ENCODE measurements at regions not wholly inside any gene's neighbourhood (a gene's known extent, or its start where the extent isn't known, plus 50 kb on each side); places are given as distances from the start of the nearest gene placed in this dataset.

- DNase-seq (ENCODE audit: low spot score in 2 of 2), result no peak
- Histone ChIP-seq H3K4me1 (no peaks in the 10 kb centered on the region), H3K4me3 (no peak overlapping the region), H3K27me3 (no peaks in the 10 kb centered on the region), H3K36me3 (no peaks in the 10 kb centered on the region), H3K27ac (no peak overlapping the region), H3K9me3 (no peaks in the 10 kb centered on the region)
- TF ChIP-seq, protein P1, sequence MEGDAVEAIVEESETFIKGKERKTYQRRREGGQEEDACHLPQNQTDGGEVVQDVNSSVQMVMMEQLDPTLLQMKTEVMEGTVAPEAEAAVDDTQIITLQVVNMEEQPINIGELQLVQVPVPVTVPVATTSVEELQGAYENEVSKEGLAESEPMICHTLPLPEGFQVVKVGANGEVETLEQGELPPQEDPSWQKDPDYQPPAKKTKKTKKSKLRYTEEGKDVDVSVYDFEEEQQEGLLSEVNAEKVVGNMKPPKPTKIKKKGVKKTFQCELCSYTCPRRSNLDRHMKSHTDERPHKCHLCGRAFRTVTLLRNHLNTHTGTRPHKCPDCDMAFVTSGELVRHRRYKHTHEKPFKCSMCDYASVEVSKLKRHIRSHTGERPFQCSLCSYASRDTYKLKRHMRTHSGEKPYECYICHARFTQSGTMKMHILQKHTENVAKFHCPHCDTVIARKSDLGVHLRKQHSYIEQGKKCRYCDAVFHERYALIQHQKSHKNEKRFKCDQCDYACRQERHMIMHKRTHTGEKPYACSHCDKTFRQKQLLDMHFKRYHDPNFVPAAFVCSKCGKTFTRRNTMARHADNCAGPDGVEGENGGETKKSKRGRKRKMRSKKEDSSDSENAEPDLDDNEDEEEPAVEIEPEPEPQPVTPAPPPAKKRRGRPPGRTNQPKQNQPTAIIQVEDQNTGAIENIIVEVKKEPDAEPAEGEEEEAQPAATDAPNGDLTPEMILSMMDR (IDR thresholded peaks at IDR 0.05), result no peak
- TF ChIP-seq POLR2AphosphoS5 (IDR thresholded peaks at IDR 0.05) (no peak), POLR2A (IDR thresholded peaks at IDR 0.05) (no peak)
- intact Hi-C loops (cut with DNase I; ENCODE audit: low total_unique reads), result no loop called here
These were observed 779.4 kb upstream of the CDH6 start for GRCh38 chr5:30414078-30414477.

DNA sequence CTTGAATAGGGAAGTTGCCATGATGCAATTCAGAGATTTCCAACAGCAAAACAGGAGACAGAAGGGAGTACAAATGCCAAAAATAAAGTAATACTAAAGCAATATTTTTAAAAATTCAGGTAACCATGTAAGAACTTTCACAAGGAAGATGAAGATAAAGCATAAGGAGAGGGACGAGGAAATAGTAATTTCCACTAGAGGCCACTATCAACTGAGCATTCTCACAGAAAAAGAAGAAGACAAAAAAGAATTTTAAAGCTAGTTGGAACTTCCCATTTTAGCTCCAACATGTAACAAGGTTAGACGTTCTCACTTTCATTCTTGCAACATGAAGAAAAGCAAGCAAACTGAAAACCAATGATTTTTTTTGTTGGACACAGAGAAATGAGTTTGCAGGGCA lies 779.9 kb upstream of the CDH6 start:
- Histone ChIP-seq H3K27me3 (no peaks in the 10 kb centered on the region), H3K4me3 (no peak overlapping the region), H3K4me1 (no peaks in the 10 kb centered on the region), H3K9me3 (no peaks in the 10 kb centered on the region), H3K27ac (no peak overlapping the region), H3K36me3 (no peaks in the 10 kb centered on the region)
- TF ChIP-seq, protein P1 (IDR thresholded peaks at IDR 0.05), result no peak
- TF ChIP-seq POLR2AphosphoS5 (IDR thresholded peaks at IDR 0.05), result no peak
- TF ChIP-seq POLR2A (IDR thresholded peaks at IDR 0.05), result no peak
- intact Hi-C loops (cut with DNase I; ENCODE audit: low total_unique reads), result no loop called here
- DNase-seq (ENCODE audit: low spot score in 2 of 2), result no peak

DNA sequence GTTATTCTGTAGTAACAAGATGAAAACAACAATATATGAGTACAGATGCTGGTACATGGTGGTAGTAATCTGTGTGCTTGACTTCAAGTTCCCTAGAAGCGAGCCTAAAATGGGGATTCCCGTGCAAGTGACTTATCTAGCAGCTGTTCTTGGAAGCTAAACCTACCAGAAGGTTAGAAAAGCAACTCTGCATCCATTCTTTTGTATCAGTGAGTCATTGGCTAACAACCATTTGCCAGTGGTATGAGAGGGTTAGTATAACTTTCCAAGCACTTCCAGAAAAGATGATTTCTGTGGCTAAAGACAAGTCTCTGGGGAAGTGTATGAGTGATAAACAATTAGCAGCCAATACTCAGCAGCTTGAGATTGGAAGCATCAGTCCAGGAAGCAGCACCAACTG lies 787.7 kb upstream of the CDH6 start:
- Histone ChIP-seq H3K27ac (no peak overlapping the region), H3K9me3 (no peaks in the 10 kb centered on the region), H3K4me1 (no peaks in the 10 kb centered on the region), H3K27me3 (no peaks in the 10 kb centered on the region), H3K4me3 (no peak overlapping the region), H3K36me3 (no peaks in the 10 kb centered on the region)
- intact Hi-C loops (cut with DNase I; ENCODE audit: low total_unique reads), result no loop called here
- no peak for DNase-seq (ENCODE audit: low spot score in 2 of 2)
- TF ChIP-seq POLR2A (IDR thresholded peaks at IDR 0.05) (no peak), POLR2AphosphoS5 (IDR thresholded peaks at IDR 0.05) (no peak)
- TF ChIP-seq, protein P1 (IDR thresholded peaks at IDR 0.05), result no peak

- no peaks in the 10 kb centered on the region for H3K27me3 ChIP-seq
- DNase-seq (ENCODE audit: low spot score in 2 of 2), result no peak
- no peak overlapping the region for H3K4me3 ChIP-seq
These were observed 791.9 kb upstream of the CDH6 start for GRCh38 chr5:30401479-30402058.

DNA sequence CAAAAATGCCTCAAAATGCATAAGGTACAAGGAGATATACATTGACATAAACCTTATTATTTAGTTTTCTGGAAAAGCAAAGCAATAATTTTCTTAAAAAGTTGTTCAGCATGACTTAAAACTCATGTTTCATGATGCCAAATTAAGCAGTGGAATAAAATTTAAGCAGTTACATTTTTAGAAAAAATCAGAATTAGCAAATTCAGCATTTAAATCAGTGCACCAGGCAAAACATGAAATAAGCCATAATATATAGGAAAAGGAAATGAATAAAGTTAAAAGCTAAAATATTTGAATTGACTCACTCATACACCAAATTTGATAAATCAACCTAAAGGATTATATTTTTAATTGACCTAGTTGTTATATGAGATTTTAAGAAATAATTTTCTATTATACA lies 795.1 kb upstream of the CDH6 start:
- H3K36me3 ChIP-seq, result no peaks in the 10 kb centered on the region
- H3K27me3 ChIP-seq, result no peaks in the 10 kb centered on the region
- H3K27ac ChIP-seq, result no peak overlapping the region
- no peaks in the 10 kb centered on the region for H3K9me3 ChIP-seq
- TF ChIP-seq POLR2AphosphoS5 (IDR thresholded peaks at IDR 0.05), result no peak
- TF ChIP-seq, protein P1 (IDR thresholded peaks at IDR 0.05), result no peak
- no peak for TF ChIP-seq POLR2A (IDR thresholded peaks at IDR 0.05)
- no peaks in the 10 kb centered on the region for H3K4me1 ChIP-seq
- DNase-seq (ENCODE audit: low spot score in 2 of 2), result no peak
- intact Hi-C loops (cut with DNase I; ENCODE audit: low total_unique reads), result no loop called here
- H3K4me3 ChIP-seq, result no peak overlapping the region

More at GRCh38 chr5:30401479-30402058, 791.9 kb upstream of the CDH6 start:
- intact Hi-C loops (cut with DNase I; ENCODE audit: low total_unique reads), result no loop called here
- no peaks in the 10 kb centered on the region for H3K4me1 ChIP-seq
- no peaks in the 10 kb centered on the region for H3K36me3 ChIP-seq
- no peak overlapping the region for H3K27ac ChIP-seq
- no peaks in the 10 kb centered on the region for H3K9me3 ChIP-seq
- TF ChIP-seq POLR2AphosphoS5 (IDR thresholded peaks at IDR 0.05), result no peak
- TF ChIP-seq, protein P1 (IDR thresholded peaks at IDR 0.05), result peak in 1 of 3 donors; percentile 23
